H1 (cell line): ENCODE measurements at regions not wholly inside any gene's neighbourhood (a gene's known extent, or its start where the extent isn't known, plus 50 kb on each side); places are given as distances from the start of the nearest gene placed in this dataset.

Source experiments
- CTCF ChIA-PET: fragments of 300-600 bp; sonication (Branson Sonifier 250); formaldehyde crosslinking; loops from one replicate; lab custom pipeline; 2021; ENCODE audit not compliant: partially characterized antibody; lab: Charles Lee
- POLR2A ChIA-PET: fragments of 300-600 bp; sonication (Branson Sonifier 250); formaldehyde crosslinking; loops from one replicate; lab custom pipeline; 2021; ENCODE audit warnings: inconsistent platforms; ENCODE audit not compliant: partially characterized antibody; lab: Charles Lee
- DNase-seq, 2 experiments: peaks; one replicate each; pipeline versions ENCODE4 v3.0.0 to v3.0.0-alpha.2; 2010 to 2022; ENCODE audit warnings: low spot score in 2 of 2, low read depth in 1 of 2, mixed read lengths in 1 of 2
- FAIRE-seq: peaks from 2 replicates; lab custom pipeline; 2011; peaks lifted over from hg19 to GRCh38; lab: Jason Lieb, UNC
- H2AFZ ChIP-seq: 2 replicates; pipeline ENCODE4 v1.8.1; 2012; ENCODE audit warnings: low read length, inconsistent platforms
- H2AK5ac ChIP-seq: 2 replicates; pipeline ENCODE4 v1.6.1; 2013; ENCODE audit warnings: low read depth, low read length
- H2BK120ac ChIP-seq: replicated peaks from 2 replicates; pipeline ENCODE3; 2013; ENCODE audit warnings: low read depth, low read length, inconsistent platforms
- H2BK12ac ChIP-seq: 2 replicates; pipeline ENCODE4 v1.6.1; 2013; ENCODE audit warnings: low read depth, low read length
- H2BK15ac ChIP-seq: 2 replicates; pipeline ENCODE4 v1.6.1; 2013; ENCODE audit warnings: low read length
- H2BK20ac ChIP-seq: 2 replicates; pipeline ENCODE4 v1.6.1; 2013; ENCODE audit warnings: low read length
- H2BK5ac ChIP-seq: 2 replicates; pipeline ENCODE4 v1.6.1; 2013; ENCODE audit warnings: low read depth, low read length
- H3K14ac ChIP-seq: 2 replicates; pipeline ENCODE4 v1.6.1; 2013; ENCODE audit warnings: inconsistent platforms; ENCODE audit not compliant: insufficient read length
- H3K18ac ChIP-seq: 2 replicates; pipeline ENCODE4 v1.6.1; 2013; ENCODE audit warnings: low read length; ENCODE audit errors: extremely low read depth
- H3K23ac ChIP-seq: 2 replicates; pipeline ENCODE4 v1.6.1; 2013; ENCODE audit warnings: inconsistent platforms; ENCODE audit not compliant: insufficient read length
- H3K23me2 ChIP-seq: 2 replicates; pipeline ENCODE4 v1.6.1; 2013; ENCODE audit warnings: low read depth, low read length
- H3K27ac ChIP-seq: 2 replicates; pipeline ENCODE4 v1.6.1; 2011; ENCODE audit warnings: low read depth, low read length, inconsistent platforms
- H3K27me3 ChIP-seq, 4 experiments: replicated peaks in 1 of 4; 1 replicate in 1 of 4; 2 replicates in 3 of 4; pipeline versions ENCODE4 v1.6.1 to v1.8.1; 2011 to 2013; ENCODE audit warnings: low read length in 3 of 4, mild to moderate bottlenecking in 3 of 4, inconsistent platforms in 2 of 4, mixed read lengths in 2 of 4, moderate library complexity in 1 of 4; ENCODE audit not compliant: control insufficient read depth in 3 of 4, insufficient read depth in 3 of 4; ENCODE audit errors: extremely low read depth in 1 of 4
- H3K36me3 ChIP-seq, 4 experiments: 2 replicates each; pipeline versions ENCODE4 v1.6.1 to v1.8.1; 2011 to 2013; ENCODE audit warnings: mild to moderate bottlenecking in 4 of 4, low read length in 3 of 4, moderate library complexity in 2 of 4, control low read depth in 1 of 4, inconsistent platforms in 1 of 4; ENCODE audit not compliant: insufficient read depth in 4 of 4, control insufficient read depth in 2 of 4
- H3K4ac ChIP-seq: replicated peaks from 2 replicates; pipeline ENCODE3; 2013; ENCODE audit warnings: low read length, low read depth, mixed read lengths, inconsistent platforms; ENCODE audit not compliant: insufficient read length
- H3K4me1 ChIP-seq, 4 experiments: replicated peaks in 1 of 4; 1 replicate in 1 of 4; 2 replicates in 3 of 4; pipeline versions ENCODE4 v1.6.1 to v1.8.1; 2011 to 2013; ENCODE audit warnings: low read length in 3 of 4, inconsistent platforms in 2 of 4, mixed read lengths in 1 of 4; ENCODE audit not compliant: insufficient read depth in 4 of 4, control insufficient read depth in 3 of 4
- H3K4me2 ChIP-seq, 2 experiments: 2 replicates each; pipeline versions ENCODE4 v1.6.1 to v1.8.1; 2011 to 2013; ENCODE audit warnings: low read depth in 2 of 2, low read length in 2 of 2, control low read depth in 1 of 2, inconsistent platforms in 1 of 2, mild to moderate bottlenecking in 1 of 2; ENCODE audit not compliant: insufficient read depth in 1 of 2
- H3K4me3 ChIP-seq, 4 experiments: fragments of 200-600, 300-600 bp in 1 of 4; sonication (generic), shearing (Covaris generic), sonication (Bioruptor Twin) in 1 of 4; 2 replicates each; pipeline versions ENCODE4 v1.5.1 to v1.8.1; 2011 to 2016; ENCODE audit warnings: low read length in 4 of 4, low read depth in 3 of 4, control low read depth in 2 of 4, inconsistent platforms in 2 of 4, mild to moderate bottlenecking in 2 of 4, mixed read lengths in 1 of 4, moderate library complexity in 1 of 4; ENCODE audit not compliant: insufficient read depth in 2 of 4; ENCODE audit errors: extremely low read depth in 1 of 4
- H3K56ac ChIP-seq: replicated peaks from 2 replicates; pipeline ENCODE3; 2013; ENCODE audit warnings: low read depth, mild to moderate bottlenecking, mixed read lengths, low read length, inconsistent platforms; ENCODE audit not compliant: insufficient read length
- H3K79me1 ChIP-seq: 2 replicates; pipeline ENCODE4 v1.6.1; 2013; ENCODE audit warnings: low read depth, low read length, control low read depth
- H3K79me2 ChIP-seq, 2 experiments: 2 replicates each; pipeline versions ENCODE4 v1.6.1 to v1.8.1; 2012 to 2013; ENCODE audit warnings: low read length in 2 of 2, mild to moderate bottlenecking in 2 of 2, inconsistent platforms in 1 of 2; ENCODE audit not compliant: insufficient read depth in 2 of 2, control insufficient read depth in 1 of 2
- H3K9ac ChIP-seq, 4 experiments: replicated peaks in 1 of 4; 1 replicate in 1 of 4; 2 replicates in 3 of 4; pipeline versions ENCODE4 v1.6.1 to v1.8.1; 2011 to 2013; ENCODE audit warnings: low read depth in 3 of 4, low read length in 3 of 4, control low read depth in 2 of 4, mild to moderate bottlenecking in 2 of 4, moderate library complexity in 2 of 4, inconsistent platforms in 1 of 4; ENCODE audit errors: extremely low read depth in 1 of 4
- H3K9me3 ChIP-seq, 2 experiments: 2 replicates each; pipeline versions ENCODE4 v1.6.1 to v1.8.1; 2012 to 2013; ENCODE audit warnings: mild to moderate bottlenecking in 2 of 2, moderate library complexity in 2 of 2, control low read depth in 1 of 2, inconsistent platforms in 1 of 2, low read depth in 1 of 2, low read length in 1 of 2, mixed read lengths in 1 of 2; ENCODE audit not compliant: insufficient read depth in 2 of 2
- H4K20me1 ChIP-seq, 2 experiments: replicated peaks in 1 of 2; 2 replicates each; pipeline versions ENCODE3 to v1.8.1; 2011 to 2013; ENCODE audit warnings: inconsistent platforms in 2 of 2, low read length in 2 of 2, mild to moderate bottlenecking in 1 of 2; ENCODE audit not compliant: insufficient read depth in 2 of 2, control insufficient read depth in 1 of 2
- H4K5ac ChIP-seq: 2 replicates; pipeline ENCODE4 v1.6.1; 2013; ENCODE audit warnings: low read length, low read depth, mixed read lengths, inconsistent platforms; ENCODE audit not compliant: insufficient read length
- H4K8ac ChIP-seq: 2 replicates; pipeline ENCODE4 v1.8.0; 2013; ENCODE audit warnings: mild to moderate bottlenecking, moderate library complexity, low read length, inconsistent platforms; ENCODE audit not compliant: insufficient read depth; ENCODE audit errors: extremely low read depth
- H4K91ac ChIP-seq: replicated peaks from 2 replicates; pipeline ENCODE3; 2013; ENCODE audit warnings: low read length, mixed read lengths, inconsistent platforms; ENCODE audit not compliant: insufficient read length
- SP1 ChIP-seq: IDR thresholded peaks from 2 replicates; pipeline ENCODE4 v1.6.1; 2011; ENCODE audit warnings: low read depth, low read length
- SUZ12 ChIP-seq: fragments of 200-600 bp; sonication (generic); IDR thresholded peaks from 2 replicates; pipeline ENCODE4 v1.6.1; 2012; ENCODE audit warnings: mild to moderate bottlenecking, inconsistent platforms, low read length, moderate library complexity, mixed read lengths
- YY1 ChIP-seq: IDR thresholded peaks from 2 replicates; pipeline ENCODE4 v1.6.1; 2011; ENCODE audit warnings: low read depth, mild to moderate bottlenecking, low read length
- WGBS, 2 experiments: shearing (Covaris generic) in 1 of 2; methylation state at CpG; one replicate each; pipeline versions ENCODE4 v1.1.6 to v1.1.7; 2013 to 2015; ENCODE audit warnings: low lambda C conversion rate in 2 of 2, mixed read lengths in 2 of 2, inconsistent platforms in 1 of 2, low coverage in 1 of 2, missing lambda C conversion rate in 1 of 2; ENCODE audit not compliant: insufficient replicate concordance in 2 of 2, insufficient coverage in 1 of 2, insufficient read length in 1 of 2; ENCODE audit errors: extremely low coverage in 1 of 2, missing lambda C conversion rate in 1 of 2; 5-methylcytosine and 5-hydroxymethylcytosine counted together

DNA sequence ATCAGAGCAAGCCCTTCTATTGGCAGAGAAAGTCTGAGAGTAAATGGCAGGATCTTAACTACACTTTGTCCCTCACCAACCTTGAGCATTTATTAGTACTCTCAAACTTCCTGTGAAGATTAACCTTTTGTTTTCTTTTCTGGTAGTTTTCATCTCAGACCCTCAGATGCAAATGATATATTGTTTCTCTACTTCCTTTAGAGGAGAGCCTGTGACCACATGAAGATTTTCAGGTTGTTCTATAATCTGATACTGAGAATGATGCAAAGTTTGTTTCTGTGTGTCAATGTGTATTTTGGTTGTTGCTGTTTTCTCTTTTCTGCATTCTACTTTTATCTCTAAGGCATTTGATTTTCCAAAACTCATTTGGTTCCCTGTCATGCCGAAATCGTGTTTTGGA lies 165.8 kb upstream of the CYSLTR1 start:
- no peak overlapping the region for H3K18ac ChIP-seq
- H3K27me3 ChIP-seq: no peaks in the 10 kb centered on the region
- no peaks in the 10 kb centered on the region for H3K9me3 ChIP-seq
- no peaks in the 10 kb centered on the region for H3K23me2 ChIP-seq
- H3K56ac ChIP-seq: no peak overlapping the region
- CTCF ChIA-PET: no interaction called here
- no peak overlapping the region for H3K4me2 ChIP-seq
- H4K20me1 ChIP-seq: no peaks in the 10 kb centered on the region
- WGBS, 2 experiments: 100% methylated on average over 1 of the region's 2 CpGs; no CpG with 5 or more reads in 1 of the 2 experiments
- POLR2A ChIA-PET: no interaction called here
- DNase-seq: no peak
- no peak overlapping the region for H2AFZ ChIP-seq
- no peak overlapping the region for H3K9ac ChIP-seq
- H3K4me3 ChIP-seq: no peak overlapping the region
- no peaks in the 10 kb centered on the region for H3K79me1 ChIP-seq
- no peak overlapping the region for H2BK120ac ChIP-seq
- no peak overlapping the region for H3K4ac ChIP-seq
- H2BK5ac ChIP-seq: no peak overlapping the region
- no peak overlapping the region for H3K27ac ChIP-seq
- no peaks in the 10 kb centered on the region for H3K79me2 ChIP-seq
- no peak overlapping the region for H3K14ac ChIP-seq
- H3K23ac ChIP-seq: no peak overlapping the region
- H4K8ac ChIP-seq: no peak overlapping the region
- no peak for FAIRE-seq
- no peak overlapping the region for H2BK12ac ChIP-seq
- TF ChIP-seq SUZ12 (no peak), YY1 (no peak), SP1 (no peak)
- H2BK15ac ChIP-seq: no peak overlapping the region
- no peak overlapping the region for H2BK20ac ChIP-seq
- no peaks in the 10 kb centered on the region for H3K36me3 ChIP-seq
- H2AK5ac ChIP-seq: no peak overlapping the region
- no peak overlapping the region for H4K91ac ChIP-seq
- H4K5ac ChIP-seq: no peak overlapping the region
- no peaks in the 10 kb centered on the region for H3K4me1 ChIP-seq
